Esophagus squamous epithelium (tissue), 5 donors: ENCODE measurements at regions not wholly inside any gene's neighbourhood (a gene's known extent, or its start where the extent isn't known, plus 50 kb on each side); places are given as distances from the start of the nearest gene placed in this dataset.

Experiments
- DNase-seq: peaks from one replicate; lab custom pipeline; 2025; lab: John Stamatoyannopoulos, UW
- H3K27ac ChIP-seq, 4 donors: fragments of 200-600 bp; sonication (generic); one replicate each; pipeline ENCODE4 v1.5.1; 2016 to 2019; ENCODE audit warnings: mild to moderate bottlenecking in 1 of 4
- H3K27me3 ChIP-seq, 4 donors: fragments of 200-600 bp; sonication (generic); 1 replicate in 3 of 4; 2 replicates in 1 of 4; pipeline versions ENCODE4 v1.5.1 to v1.6.0; 2017 to 2021; ENCODE audit warnings: antibody characterized with exemption in 1 of 4
- H3K36me3 ChIP-seq, 3 donors: fragments of 200-600 bp; sonication (generic); one replicate each; pipeline ENCODE4 v1.5.1; 2016 to 2019
- H3K4me1 ChIP-seq, 3 donors: fragments of 200-600 bp; sonication (generic); one replicate each; pipeline ENCODE4 v1.5.1; 2017 to 2019
- H3K4me3 ChIP-seq, 4 donors: fragments of 200-600 bp; sonication (generic); 1 replicate in 3 of 4; 2 replicates in 1 of 4; pipeline ENCODE4 v1.5.1; 2016 to 2019; ENCODE audit warnings: mild to moderate bottlenecking in 2 of 4, moderate library complexity in 1 of 4
- H3K9me3 ChIP-seq, 3 donors: fragments of 200-600 bp; sonication (generic); one replicate each; pipeline ENCODE4 v1.5.1; 2016 to 2019
- CTCF ChIP-seq, 6 experiments: fragments of 450-650 bp in 4 of 6; fragments of 200-600 bp in 2 of 6; sonication (generic) in 2 of 6; IDR thresholded peaks; one replicate each; pipeline ENCODE4 v1.5.1; 2016 to 2019; ENCODE audit warnings: antibody characterized with exemption in 6 of 6, mild to moderate bottlenecking in 4 of 6, moderate library complexity in 4 of 6
- POLR2A ChIP-seq, 4 donors: fragments of 450-650 bp; IDR thresholded peaks; one replicate each; pipeline ENCODE4 v1.6.1; 2017; ENCODE audit warnings: antibody characterized with exemption in 4 of 4, mild to moderate bottlenecking in 4 of 4, moderate library complexity in 3 of 4
- WGBS, 2 donors: methylation state at CpG; one replicate each; pipeline ENCODE4 v1.1.5; 2018; 5-methylcytosine and 5-hydroxymethylcytosine counted together
- intact Hi-C: fragments of 100-400 bp; cut with DNase I; formaldehyde crosslinking; loops from one replicate; pipeline ENCODE4 v1.15.0; 2022
- donor health status: DM: yes; HTN: yes; CAD: no.

DNA sequence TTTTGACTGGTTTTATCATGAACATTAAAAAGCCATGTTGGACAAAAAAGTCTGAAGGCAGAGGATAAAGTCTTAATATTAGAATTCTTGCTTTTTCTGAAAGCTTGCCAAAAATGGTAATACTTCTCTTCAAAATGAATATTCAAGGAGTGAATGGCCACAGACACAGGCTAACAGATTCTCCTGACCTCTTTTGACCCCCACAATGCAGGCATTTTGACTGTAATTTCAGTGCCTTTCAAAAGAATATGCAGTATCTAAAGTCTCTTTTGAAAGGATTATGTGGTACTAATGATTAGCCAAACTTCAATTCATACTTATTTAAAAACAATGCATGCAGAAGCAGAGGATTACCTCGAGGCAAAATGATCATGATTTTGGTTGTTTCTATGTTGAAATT is 557.8 kb upstream of the GCFC2 start:
- H3K4me3 ChIP-seq: no peak overlapping the region
- no peaks in the 10 kb centered on the region for H3K36me3 ChIP-seq
- TF ChIP-seq POLR2A (IDR thresholded peaks at IDR 0.05) (no peak), CTCF (IDR thresholded peaks at IDR 0.05) (no peak)
- peaks cover 0 to 15% (median 0%) of the 10 kb centered on the region in 3 donors for H3K4me1 ChIP-seq
- no peaks in the 10 kb centered on the region for H3K27me3 ChIP-seq
- no peaks in the 10 kb centered on the region for H3K9me3 ChIP-seq
- WGBS, 2 donors: 3 to 7% methylated on average over 1 of the region's 1 CpG
- intact Hi-C loops: no loop called here
- no peak for DNase-seq
- no peak overlapping the region for H3K27ac ChIP-seq

DNA sequence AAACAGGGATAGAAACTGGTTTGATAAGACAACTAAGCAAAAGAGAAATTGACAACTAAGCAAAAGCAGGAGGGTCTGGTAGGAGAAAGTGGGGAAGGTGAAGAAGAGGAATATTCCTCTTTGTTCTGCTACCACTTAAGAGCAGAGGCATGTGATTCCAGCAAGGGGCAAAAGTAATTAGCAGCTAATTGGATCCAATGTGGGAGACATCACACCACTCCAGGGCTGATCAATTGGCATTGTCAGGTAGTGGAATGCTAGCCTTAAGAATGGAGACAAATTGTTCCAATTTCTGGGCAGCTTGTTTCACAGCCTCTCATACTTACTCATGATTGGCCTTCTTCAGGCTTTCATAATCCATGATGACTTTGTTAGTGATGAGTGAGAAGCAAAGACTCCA is 547.1 kb upstream of the GCFC2 start:
- TF ChIP-seq POLR2A (IDR thresholded peaks at IDR 0.05) (no peak), CTCF (IDR thresholded peaks at IDR 0.05) (no peak)
- H3K9me3 ChIP-seq: no peaks in the 10 kb centered on the region
- H3K36me3 ChIP-seq: no peaks in the 10 kb centered on the region
- no peaks in the 10 kb centered on the region for H3K27me3 ChIP-seq
- no peak for DNase-seq
- intact Hi-C loops: no loop called here
- no peak overlapping the region for H3K27ac ChIP-seq
- H3K4me3 ChIP-seq: no peak overlapping the region
- H3K4me1 ChIP-seq: no peaks in the 10 kb centered on the region

GRCh38 chr2:76256458-76257088 is 545.9 kb upstream of the GCFC2 start:
- WGBS, 2 donors: 25 to 26% methylated on average over 3 of the region's 3 CpGs
- no peak for DNase-seq
- intact Hi-C loops: no loop called here
- H3K4me3 ChIP-seq: no peak overlapping the region
- TF ChIP-seq CTCF (IDR thresholded peaks at IDR 0.05) (no peak), POLR2A (IDR thresholded peaks at IDR 0.05) (no peak)
- no peaks in the 10 kb centered on the region for H3K4me1 ChIP-seq
- H3K27me3 ChIP-seq: no peaks in the 10 kb centered on the region
- no peaks in the 10 kb centered on the region for H3K36me3 ChIP-seq
- no peak overlapping the region for H3K27ac ChIP-seq
- H3K9me3 ChIP-seq: no peaks in the 10 kb centered on the region

DNA sequence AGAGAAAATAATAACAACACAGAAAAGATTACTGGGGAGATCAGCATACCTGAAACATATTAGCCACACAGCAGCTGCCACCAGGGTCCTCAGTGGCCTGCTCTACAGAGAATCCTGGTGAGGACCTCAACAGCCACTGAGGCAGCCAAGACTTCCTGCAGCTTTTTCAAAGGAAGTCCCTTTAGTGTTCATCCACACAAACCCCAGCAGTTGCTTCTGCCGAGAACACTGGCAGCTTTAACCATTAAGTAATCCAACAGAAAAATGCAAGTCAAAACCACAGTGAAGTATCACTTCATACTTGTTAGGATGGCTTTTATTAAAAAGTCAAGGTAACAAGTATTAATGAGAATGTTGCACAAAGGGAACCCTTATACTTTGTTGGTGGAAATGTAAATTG is 542.0 kb upstream of the GCFC2 start:
- H3K36me3 ChIP-seq: no peaks in the 10 kb centered on the region
- intact Hi-C loops: no loop called here

GRCh38 chr2:76251342-76251741 is 540.6 kb upstream of the GCFC2 start:
- Histone ChIP-seq H3K9me3 (no peaks in the 10 kb centered on the region), H3K27ac (no peak overlapping the region), H3K4me1 (no peaks in the 10 kb centered on the region), H3K36me3 (no peaks in the 10 kb centered on the region), H3K27me3 (no peaks in the 10 kb centered on the region), H3K4me3 (no peak overlapping the region)
- intact Hi-C loops: no loop called here
- TF ChIP-seq POLR2A (IDR thresholded peaks at IDR 0.05): no peak
- TF ChIP-seq CTCF (IDR thresholded peaks at IDR 0.05): no peak
- 67 to 81% methylated on average over 2 of the region's 2 CpGs for WGBS, 2 donors
- DNase-seq: no peak

More for the DNA sequence above, 542.0 kb upstream of the GCFC2 start:
- Histone ChIP-seq H3K9me3 (no peaks in the 10 kb centered on the region), H3K4me3 (no peak overlapping the region), H3K27ac (no peak overlapping the region), H3K27me3 (no peaks in the 10 kb centered on the region), H3K4me1 (no peaks in the 10 kb centered on the region)
- no peak for DNase-seq
- TF ChIP-seq CTCF (IDR thresholded peaks at IDR 0.05): no peak
- no peak for TF ChIP-seq POLR2A (IDR thresholded peaks at IDR 0.05)
- 17 to 71% methylated on average over 1 of the region's 1 CpG for WGBS, 2 donors
